Mucosa of descending colon (tissue), 3 donors: ENCODE measurements at regions not wholly inside any gene's neighbourhood (a gene's known extent, or its start where the extent isn't known, plus 50 kb on each side); places are given as distances from the start of the nearest gene placed in this dataset.
A peak's percentile ranks its signal among the peaks of the same experiment; 100 is the strongest.

ENCODE experiments used
- ATAC-seq: fragments of 200-7000 bp; cut with Tn5 transposase; one replicate; pipeline ENCODE4 v1.9.1; 2020; ENCODE audit warnings: mild to moderate bottlenecking, moderate library complexity
- DNase-seq, 3 donors: peaks; one replicate each; pipeline ENCODE4 v3.0.0-alpha.2; 2020
- H3K36me3 ChIP-seq: fragments of 200-600 bp; one replicate; pipeline ENCODE4 v1.8.0; 2021; ENCODE audit warnings: low read depth, mild to moderate bottlenecking
- H3K4me1 ChIP-seq: fragments of 200-600 bp; one replicate; pipeline ENCODE4 v1.8.0; 2021; ENCODE audit warnings: low read depth, mild to moderate bottlenecking
- H3K4me3 ChIP-seq: fragments of 200-600 bp; one replicate; pipeline ENCODE4 v1.8.0; 2021; ENCODE audit warnings: mild to moderate bottlenecking
- H3K9me3 ChIP-seq: fragments of 200-600 bp; one replicate; pipeline ENCODE4 v1.8.0; 2021; ENCODE audit warnings: mild to moderate bottlenecking
- CTCF ChIP-seq: fragments of 200-600 bp; IDR thresholded peaks from one replicate; pipeline ENCODE4 v1.8.0; 2022; ENCODE audit warnings: antibody characterized with exemption, mild to moderate bottlenecking
- intact Hi-C, 2 donors: fragments of 100-400 bp; cut with DNase I in 1 of 2; cut with micrococcal nuclease in 1 of 2; formaldehyde crosslinking; loops; one replicate each; pipeline versions ENCODE4 v1.11.0 to v1.11.1; 2022; cut with DNase I, micrococcal nuclease
- donor health status: DM: no; HTN: no; CAD: no; lungs with moderate emphysema.
- donor health status: DM: no; HTN: no; CAD: no.
- donor health status: DM: no; HTN: yes; CAD: no.

- Histone ChIP-seq H3K36me3 (no peaks in the 10 kb centered on the region), H3K4me1 (no peaks in the 10 kb centered on the region), H3K9me3 (no peaks in the 10 kb centered on the region), H3K4me3 (no peak overlapping the region)
- ATAC-seq (no peak), DNase-seq (no peak)
- TF ChIP-seq CTCF, result no peak
- intact Hi-C loops, result no loop called here
Observed at GRCh38 chr4:137934046-137934445, 308.1 kb downstream of the SLC7A11 start.

- no peak for TF ChIP-seq CTCF
- no peak overlapping the region for H3K4me3 ChIP-seq
- no peak for ATAC-seq
- no peaks in the 10 kb centered on the region for H3K4me1 ChIP-seq
- DNase-seq, result no peak
- H3K9me3 ChIP-seq, result no peaks in the 10 kb centered on the region
- intact Hi-C loops, result no loop called here
- no peaks in the 10 kb centered on the region for H3K36me3 ChIP-seq
Observed at GRCh38 chr4:137927972-137928371, 314.2 kb downstream of the SLC7A11 start.

GRCh38 chr4:137923494-137923893 is 318.7 kb downstream of the SLC7A11 start:
- H3K4me3 ChIP-seq, result no peak overlapping the region
- H3K4me1 ChIP-seq, result no peaks in the 10 kb centered on the region
- no peaks in the 10 kb centered on the region for H3K9me3 ChIP-seq
- ATAC-seq (no peak), DNase-seq (no peak)
- TF ChIP-seq CTCF, result no peak
- intact Hi-C loops, result no loop called here
- no peaks in the 10 kb centered on the region for H3K36me3 ChIP-seq

- TF ChIP-seq CTCF, result no peak
- Histone ChIP-seq H3K4me1 (no peaks in the 10 kb centered on the region), H3K4me3 (no peak overlapping the region), H3K36me3 (no peaks in the 10 kb centered on the region), H3K9me3 (no peaks in the 10 kb centered on the region)
- DNase-seq (no peak), ATAC-seq (no peak)
- intact Hi-C loops, result no loop called here
Observed at GRCh38 chr4:137922721-137923120, 319.4 kb downstream of the SLC7A11 start.

- Histone ChIP-seq H3K36me3 (no peaks in the 10 kb centered on the region), H3K4me3 (no peak overlapping the region), H3K9me3 (no peaks in the 10 kb centered on the region), H3K4me1 (no peaks in the 10 kb centered on the region)
- intact Hi-C loops, result no loop called here
- DNase-seq, result peak in 1 of 3 donors; percentile 6
- no peak for ATAC-seq
- TF ChIP-seq CTCF, result no peak
Observed at GRCh38 chr4:137909529-137910309, 332.4 kb downstream of the SLC7A11 start.
